ENCODE measurements at regions not wholly inside any gene's neighbourhood (a gene's known extent, or its start where the extent isn't known, plus 50 kb on each side); places are given as distances from the start of the nearest gene placed in this dataset.

- H3K36me3 Mint-ChIP-seq: no peaks in the 10 kb centered on the region
- DNase-seq (no peak), ATAC-seq (ENCODE audit: low read depth in 2 of 2) (no peak)
- H3K9me3 Mint-ChIP-seq: peaks cover 0 to 13% (median 4%) of the 10 kb centered on the region in 7 donors
- H3K27ac Mint-ChIP-seq: no peak overlapping the region
- H3K4me1 Mint-ChIP-seq: no peaks in the 10 kb centered on the region
- no peak overlapping the region for H3K4me3 Mint-ChIP-seq
- H3K27me3 Mint-ChIP-seq: no peaks in the 10 kb centered on the region
Measured at GRCh38 chr4:176498617-176499256, 179.0 kb downstream of the SPCS3 start.

- H3K9me3 Mint-ChIP-seq: peaks cover 0 to 10% (median 4%) of the 10 kb centered on the region in 7 donors
- H3K4me3 Mint-ChIP-seq: no peak overlapping the region
- ATAC-seq (ENCODE audit: low read depth in 2 of 2): no peak
- DNase-seq: no peak
- no peaks in the 10 kb centered on the region for H3K36me3 Mint-ChIP-seq
- H3K27me3 Mint-ChIP-seq: no peaks in the 10 kb centered on the region
- H3K27ac Mint-ChIP-seq: no peak overlapping the region
- no peaks in the 10 kb centered on the region for H3K4me1 Mint-ChIP-seq
Measured at GRCh38 chr4:176499518-176499917, 179.8 kb downstream of the SPCS3 start.

GRCh38 chr4:176500894-176501293 lies 181.1 kb downstream of the SPCS3 start:
- H3K27ac Mint-ChIP-seq: no peak overlapping the region
- H3K36me3 Mint-ChIP-seq: no peaks in the 10 kb centered on the region
- DNase-seq: no peak
- H3K4me3 Mint-ChIP-seq: no peak overlapping the region
- no peak for ATAC-seq (ENCODE audit: low read depth in 2 of 2)
- H3K4me1 Mint-ChIP-seq: no peaks in the 10 kb centered on the region
- no peaks in the 10 kb centered on the region for H3K27me3 Mint-ChIP-seq
- peaks cover 0 to 6% (median 1%) of the 10 kb centered on the region in 7 donors for H3K9me3 Mint-ChIP-seq

DNA sequence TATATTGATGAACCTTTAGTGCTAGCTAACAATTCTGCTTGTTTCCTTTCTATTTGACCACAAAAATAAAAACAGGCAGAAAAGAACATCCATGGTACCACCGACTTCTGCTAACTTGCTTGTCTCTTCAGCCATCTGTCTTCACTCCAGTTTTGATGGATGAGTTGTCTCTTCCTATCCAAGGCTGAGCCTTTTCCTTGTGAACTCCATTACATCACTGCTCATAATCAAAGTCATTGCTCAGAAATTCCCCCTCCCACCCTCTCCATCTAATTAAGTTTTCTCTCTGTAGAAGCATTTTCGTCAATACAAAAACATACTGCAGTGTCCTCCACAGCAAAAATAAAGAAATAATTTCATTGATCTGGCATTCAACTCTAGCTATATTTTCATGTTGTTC lies 184.4 kb downstream of the SPCS3 start:
- no peak for DNase-seq

GRCh38 chr4:176507845-176508533 lies 188.2 kb downstream of the SPCS3 start:
- no peak overlapping the region for H3K27ac Mint-ChIP-seq
- no peak overlapping the region for H3K4me3 Mint-ChIP-seq
- peaks cover 0 to 11% (median 2%) of the 10 kb centered on the region in 7 donors for H3K9me3 Mint-ChIP-seq
- H3K36me3 Mint-ChIP-seq: no peaks in the 10 kb centered on the region
- H3K4me1 Mint-ChIP-seq: no peaks in the 10 kb centered on the region
- DNase-seq (no peak), ATAC-seq (ENCODE audit: low read depth in 2 of 2) (no peak)
- H3K27me3 Mint-ChIP-seq: no peaks in the 10 kb centered on the region

More for the DNA sequence above, 184.4 kb downstream of the SPCS3 start:
- Mint-ChIP-seq H3K27me3 (no peaks in the 10 kb centered on the region), H3K27ac (peak overlapping the region in 1 of 6 donors; percentile 28), H3K4me1 (no peaks in the 10 kb centered on the region), H3K4me3 (no peak overlapping the region), H3K9me3 (peaks cover 0 to 10% (median 0%) of the 10 kb centered on the region in 7 donors), H3K36me3 (no peaks in the 10 kb centered on the region)
- no peak for ATAC-seq (ENCODE audit: low read depth in 2 of 2)

DNA sequence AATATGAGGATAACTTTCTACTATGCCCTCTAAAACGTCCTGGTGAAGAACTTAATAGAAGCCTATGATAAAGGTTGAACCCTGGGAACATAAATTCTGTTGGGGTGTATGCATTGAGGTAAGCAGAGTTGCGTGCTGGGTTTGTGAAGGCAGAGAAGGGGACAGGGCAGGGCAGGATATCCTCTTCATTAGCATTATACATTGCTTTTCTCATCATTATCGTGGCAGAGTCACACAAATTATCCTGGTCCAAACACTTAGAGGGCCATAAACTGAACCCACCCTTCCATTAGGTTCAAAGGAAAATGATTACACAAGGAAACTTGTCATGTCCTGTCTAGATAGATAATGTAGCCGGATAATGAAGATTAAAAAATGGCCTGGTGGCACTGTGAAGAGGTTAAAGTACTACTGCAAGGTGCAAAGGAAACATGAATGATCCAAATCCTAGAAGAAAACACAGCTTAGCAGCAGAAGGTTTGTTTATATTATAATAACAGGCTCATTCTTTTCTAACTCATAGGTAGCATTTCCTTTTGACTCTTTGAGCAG lies 189.1 kb downstream of the SPCS3 start:
- Mint-ChIP-seq H3K4me1 (no peaks in the 10 kb centered on the region), H3K27me3 (no peaks in the 10 kb centered on the region), H3K4me3 (no peak overlapping the region), H3K9me3 (peaks cover 0 to 11% (median 3%) of the 10 kb centered on the region in 7 donors), H3K27ac (no peak overlapping the region), H3K36me3 (no peaks in the 10 kb centered on the region)
- no peak for DNase-seq
- no peak for ATAC-seq (ENCODE audit: low read depth in 2 of 2)

GRCh38 chr4:176525576-176525975 lies 205.8 kb downstream of the SPCS3 start:
- Mint-ChIP-seq H3K27ac (no peak overlapping the region), H3K4me1 (no peaks in the 10 kb centered on the region), H3K9me3 (peaks cover 0 to 9% (median 3%) of the 10 kb centered on the region in 7 donors), H3K36me3 (no peaks in the 10 kb centered on the region), H3K4me3 (no peak overlapping the region), H3K27me3 (no peaks in the 10 kb centered on the region)
- no peak for DNase-seq
- ATAC-seq (ENCODE audit: low read depth in 2 of 2): no peak

GRCh38 chr4:176526704-176527103 lies 206.9 kb downstream of the SPCS3 start:
- ATAC-seq (ENCODE audit: low read depth in 2 of 2) (no peak), DNase-seq (no peak)
- no peak overlapping the region for H3K27ac Mint-ChIP-seq
- H3K4me3 Mint-ChIP-seq: no peak overlapping the region
- H3K27me3 Mint-ChIP-seq: no peaks in the 10 kb centered on the region
- H3K36me3 Mint-ChIP-seq: no peaks in the 10 kb centered on the region
- H3K4me1 Mint-ChIP-seq: no peaks in the 10 kb centered on the region
- H3K9me3 Mint-ChIP-seq: peaks cover 0 to 9% (median 2%) of the 10 kb centered on the region in 7 donors

DNA sequence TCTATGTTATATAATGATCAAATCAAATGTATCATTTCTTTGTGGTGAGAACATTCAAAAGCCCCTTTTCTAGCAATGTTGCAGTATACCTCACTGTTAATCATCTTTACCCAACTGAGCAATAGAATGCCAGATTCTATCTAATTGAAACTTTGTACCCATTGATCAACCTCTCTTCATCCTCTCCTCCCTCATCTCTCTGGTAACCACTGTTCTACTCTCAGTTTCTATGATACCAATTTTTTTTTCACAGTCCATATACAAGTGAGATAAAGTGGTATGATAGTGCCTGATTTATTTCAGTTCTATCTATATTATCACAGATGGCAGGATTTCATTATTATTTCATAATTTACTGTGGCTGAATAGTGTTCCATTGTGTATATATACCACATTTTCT lies 209.8 kb downstream of the SPCS3 start:
- H3K27ac Mint-ChIP-seq: no peak overlapping the region
- H3K27me3 Mint-ChIP-seq: no peaks in the 10 kb centered on the region
- DNase-seq (no peak), ATAC-seq (ENCODE audit: low read depth in 2 of 2) (no peak)
- H3K36me3 Mint-ChIP-seq: no peaks in the 10 kb centered on the region
- no peaks in the 10 kb centered on the region for H3K4me1 Mint-ChIP-seq
- H3K4me3 Mint-ChIP-seq: no peak overlapping the region
- H3K9me3 Mint-ChIP-seq: peaks cover 0 to 2% (median 0%) of the 10 kb centered on the region in 7 donors

GRCh38 chr4:176533159-176533558 lies 213.4 kb downstream of the SPCS3 start:
- ATAC-seq (ENCODE audit: low read depth in 2 of 2): no peak
- Mint-ChIP-seq H3K4me3 (no peak overlapping the region), H3K36me3 (no peaks in the 10 kb centered on the region), H3K27ac (no peak overlapping the region), H3K4me1 (no peaks in the 10 kb centered on the region), H3K27me3 (no peaks in the 10 kb centered on the region), H3K9me3 (peaks cover 0 to 3% (median 0%) of the 10 kb centered on the region in 7 donors)
- DNase-seq: no peak

DNA sequence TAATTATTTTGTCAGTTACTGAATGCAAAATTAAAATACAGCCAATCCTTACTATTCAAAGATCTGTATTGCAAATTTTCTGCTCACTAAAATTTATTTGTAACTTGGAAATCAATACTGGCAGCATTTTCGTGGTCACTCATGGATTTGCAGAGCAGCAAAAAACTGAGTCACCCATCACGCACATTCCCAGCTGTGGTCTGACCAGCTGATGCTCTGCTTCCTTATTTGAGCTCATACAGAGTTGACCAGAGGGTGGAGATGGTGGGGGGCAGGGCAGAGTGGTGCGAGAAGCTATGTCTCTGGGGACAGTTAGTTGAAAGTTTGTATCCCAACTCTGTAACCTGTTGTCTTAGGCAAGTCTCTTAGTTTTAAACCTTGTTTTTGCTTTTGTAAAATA lies 214.8 kb downstream of the SPCS3 start:
- Mint-ChIP-seq H3K4me3 (no peak overlapping the region), H3K27me3 (no peaks in the 10 kb centered on the region), H3K9me3 (peaks cover 0 to 3% (median 0%) of the 10 kb centered on the region in 7 donors), H3K27ac (no peak overlapping the region), H3K4me1 (no peaks in the 10 kb centered on the region), H3K36me3 (no peaks in the 10 kb centered on the region)
- DNase-seq (no peak), ATAC-seq (ENCODE audit: low read depth in 2 of 2) (no peak)

DNA sequence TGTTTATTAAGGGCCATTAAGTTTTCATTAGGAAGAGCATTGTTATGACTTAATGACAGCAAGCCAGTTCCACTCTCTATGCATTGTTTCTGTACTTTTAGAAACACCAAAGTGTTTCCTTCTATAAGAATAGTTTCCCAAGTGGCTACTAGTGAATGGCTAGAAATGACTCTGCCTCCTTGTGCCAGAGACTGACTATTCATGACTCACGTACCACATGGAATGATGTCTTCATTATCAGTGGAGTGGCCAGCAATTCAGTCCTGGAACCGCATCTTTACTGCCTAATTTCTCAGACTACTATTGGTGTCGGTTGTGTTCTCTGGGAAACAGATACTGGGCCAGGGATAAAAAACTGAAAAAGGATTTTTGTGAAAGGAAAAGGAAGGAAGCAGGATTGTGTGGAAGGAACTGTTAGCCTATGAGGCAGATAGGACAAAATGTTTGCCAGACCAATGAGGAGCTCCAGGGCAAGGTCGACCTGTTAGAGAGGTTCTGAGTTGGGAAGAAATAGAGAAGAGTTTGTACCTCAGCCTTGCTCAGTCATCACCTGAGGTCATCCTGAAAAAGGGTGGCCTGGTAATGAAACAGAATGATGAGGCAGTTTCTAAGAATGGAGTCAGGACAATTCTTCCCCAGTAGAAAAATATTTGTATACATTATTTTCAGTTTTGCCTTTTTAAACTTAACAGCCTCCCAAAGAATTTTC lies 218.6 kb downstream of the SPCS3 start:
- Mint-ChIP-seq H3K9me3 (peaks cover 0 to 3% (median 0%) of the 10 kb centered on the region in 7 donors), H3K27ac (peak overlapping the region in 1 of 6 donors; percentile 7), H3K4me1 (no peaks in the 10 kb centered on the region), H3K36me3 (no peaks in the 10 kb centered on the region), H3K27me3 (no peaks in the 10 kb centered on the region), H3K4me3 (no peak overlapping the region)
- ATAC-seq (ENCODE audit: low read depth in 2 of 2): no peak
- no peak for DNase-seq

- H3K27me3 Mint-ChIP-seq: no peaks in the 10 kb centered on the region
- no peaks in the 10 kb centered on the region for H3K4me1 Mint-ChIP-seq
- no peaks in the 10 kb centered on the region for H3K36me3 Mint-ChIP-seq
- H3K9me3 Mint-ChIP-seq: peaks cover 0 to 3% (median 0%) of the 10 kb centered on the region in 7 donors
- no peak for ATAC-seq (ENCODE audit: low read depth in 2 of 2)
- no peak overlapping the region for H3K27ac Mint-ChIP-seq
- no peak overlapping the region for H3K4me3 Mint-ChIP-seq
- DNase-seq: no peak
Measured at GRCh38 chr4:176539091-176539784, 219.5 kb downstream of the SPCS3 start.

Data from naive B cell (primary cell).